GM21360 (cell line): ENCODE measurements at regions not wholly inside any gene's neighbourhood (a gene's known extent, or its start where the extent isn't known, plus 50 kb on each side); places are given as distances from the start of the nearest gene placed in this dataset.
"Not testable (repeated sequence)": the region's sequence is repeated elsewhere in the genome, so short reads cannot be mapped to it uniquely, and the experiment has no call there.

Experiments
- ATAC-seq: cut with Tn5 transposase; IDR thresholded peaks from one replicate; pipeline ENCODE4 v1.9.1; 2021; ENCODE audit warnings: mild to moderate bottlenecking, moderate library complexity; ENCODE audit not compliant: unreplicated experiment

DNA sequence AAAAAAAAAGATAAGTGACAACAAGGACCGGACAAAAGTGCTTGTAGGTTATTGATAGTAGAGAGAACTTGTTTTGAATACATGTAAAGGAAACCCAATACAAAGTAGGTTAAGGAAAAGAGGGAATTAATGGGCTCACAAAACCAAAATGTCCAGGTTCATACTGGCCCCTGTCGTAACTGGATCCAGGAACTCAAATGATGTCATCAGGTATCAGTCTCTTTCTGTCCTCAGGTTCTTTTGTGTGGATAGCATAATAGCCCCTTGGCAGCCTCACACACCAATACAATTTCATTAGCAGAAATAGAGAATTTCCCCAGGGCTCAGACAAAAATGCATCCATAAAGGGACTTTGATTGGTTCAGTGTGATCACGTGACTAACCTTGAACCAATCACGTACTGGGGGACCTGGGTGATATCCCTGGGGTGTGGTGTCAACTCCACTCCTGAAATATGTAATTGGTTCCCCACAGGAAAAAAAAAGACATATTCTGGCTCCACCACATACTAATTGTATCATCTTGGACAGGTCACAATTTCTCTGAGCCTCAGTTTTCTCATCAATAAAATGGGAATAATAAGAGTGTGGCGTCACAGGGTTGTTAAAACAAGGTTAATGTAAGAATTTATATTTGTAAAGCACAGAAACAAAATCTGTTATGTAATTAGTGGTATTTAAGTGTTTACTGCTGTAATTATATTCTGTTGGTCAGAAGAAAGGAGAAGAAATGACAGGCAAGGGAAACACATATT, 174.8 kb downstream of the PDGFRA start:
- ATAC-seq = no peak

DNA sequence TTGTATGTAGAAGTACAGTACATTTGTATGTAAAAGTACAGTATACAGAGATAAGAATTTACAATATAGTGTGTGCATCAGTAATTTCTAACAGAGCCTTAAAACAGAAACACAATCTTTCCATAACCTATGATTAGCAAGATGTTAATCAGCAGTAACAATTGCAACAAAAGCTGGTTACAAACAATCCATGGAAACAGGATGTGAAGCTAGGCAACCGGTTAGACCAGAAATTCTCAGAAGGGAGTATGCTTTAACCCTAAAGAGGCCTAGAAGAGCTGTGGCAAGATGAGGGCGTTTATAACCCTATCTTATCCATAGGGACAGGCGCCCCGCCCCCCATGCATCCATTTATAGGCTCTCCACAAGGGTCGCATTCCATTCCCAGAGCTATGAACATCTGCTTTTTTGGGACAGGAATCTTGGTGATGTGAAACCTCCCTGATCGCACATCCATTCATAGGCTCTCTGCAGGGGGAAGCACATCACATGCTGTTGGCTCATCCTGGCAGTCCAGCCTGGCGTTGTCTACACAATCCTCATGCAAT, 180.3 kb downstream of the PDGFRA start:
- not testable (repeated sequence) for ATAC-seq

DNA sequence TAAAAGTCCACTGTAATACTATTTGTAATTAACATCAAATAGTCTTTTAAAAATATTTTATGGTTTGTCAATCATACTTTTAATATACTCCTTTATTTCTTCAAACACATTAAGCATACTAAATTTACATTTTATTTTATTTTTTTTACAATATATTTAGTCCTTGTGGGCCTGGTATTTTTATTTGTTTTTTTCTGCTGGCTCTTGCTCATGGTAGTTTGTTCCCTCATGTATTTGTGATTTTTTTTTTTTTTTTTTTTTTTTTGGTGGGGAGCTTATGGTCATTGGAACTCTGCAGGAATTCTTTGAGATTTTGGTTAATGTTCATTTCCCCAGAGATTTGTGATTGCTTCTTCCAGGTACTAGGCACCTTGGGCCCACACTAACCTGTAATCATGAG, 185.5 kb downstream of the PDGFRA start:
- no peak for ATAC-seq

DNA sequence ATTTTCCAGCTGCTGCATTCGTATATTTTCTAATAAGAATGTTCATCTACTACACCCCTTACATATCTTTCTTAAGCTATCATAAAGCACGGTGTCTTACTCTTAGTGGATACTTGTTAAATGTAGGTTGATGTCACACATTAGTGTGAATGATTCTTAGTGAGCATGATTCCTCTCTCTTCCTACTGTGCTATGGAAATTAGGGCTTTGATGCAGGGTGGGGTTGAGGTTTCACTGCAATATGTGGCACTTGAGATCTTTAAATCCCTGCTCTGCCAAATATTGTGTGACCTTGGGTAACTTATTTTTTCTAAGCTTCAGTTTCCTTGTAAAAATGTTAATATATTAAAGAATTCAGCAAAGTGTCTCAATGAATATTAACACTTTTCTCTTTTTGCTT, 188.4 kb downstream of the PDGFRA start:
- no peak for ATAC-seq

- ATAC-seq = no peak
These were observed 189.4 kb downstream of the PDGFRA start for GRCh38 chr4:54418468-54418867.

DNA sequence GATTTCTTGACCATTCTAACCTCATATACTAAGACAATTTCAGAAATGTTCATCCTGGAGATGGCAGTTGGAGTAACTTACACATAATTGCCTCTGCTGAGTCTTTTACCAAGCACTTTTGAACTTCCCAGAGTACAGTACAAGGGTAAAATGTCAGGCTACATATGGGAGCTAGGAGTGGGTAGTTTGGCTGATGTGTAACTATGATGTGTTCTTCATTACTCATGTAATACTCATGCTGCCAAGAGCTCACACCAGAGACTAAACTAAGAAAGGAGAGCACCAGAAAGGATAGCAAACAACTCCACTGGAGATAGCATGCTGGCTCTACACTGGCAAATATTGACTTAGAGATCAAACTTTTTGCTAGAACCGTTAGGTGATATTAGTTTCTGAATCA, 194.0 kb downstream of the PDGFRA start:
- ATAC-seq = no peak

GRCh38 chr4:54427826-54428225, 198.7 kb downstream of the PDGFRA start:
- no peak for ATAC-seq

GRCh38 chr4:54428940-54429339, 199.8 kb downstream of the PDGFRA start:
- no peak for ATAC-seq

DNA sequence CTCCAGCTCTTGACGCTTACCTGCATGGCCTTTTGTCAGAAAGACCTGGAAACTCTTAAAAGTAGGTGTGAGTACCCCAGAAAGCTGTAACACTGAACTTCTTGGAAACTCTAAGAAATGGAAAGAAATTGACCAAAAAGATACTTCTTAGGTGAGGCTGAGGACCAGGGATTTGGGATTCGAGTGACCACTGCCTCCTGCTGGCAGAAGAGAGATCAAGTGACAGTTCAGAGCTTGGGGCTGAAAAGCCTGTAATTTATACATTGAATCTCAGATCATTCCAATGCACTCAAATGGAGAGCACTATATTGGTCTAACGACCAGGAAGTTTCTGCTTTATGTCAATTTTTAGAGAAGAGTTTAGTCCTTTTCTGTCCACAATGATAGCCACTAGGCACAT, 204.6 kb downstream of the PDGFRA start:
- ATAC-seq = no peak

DNA sequence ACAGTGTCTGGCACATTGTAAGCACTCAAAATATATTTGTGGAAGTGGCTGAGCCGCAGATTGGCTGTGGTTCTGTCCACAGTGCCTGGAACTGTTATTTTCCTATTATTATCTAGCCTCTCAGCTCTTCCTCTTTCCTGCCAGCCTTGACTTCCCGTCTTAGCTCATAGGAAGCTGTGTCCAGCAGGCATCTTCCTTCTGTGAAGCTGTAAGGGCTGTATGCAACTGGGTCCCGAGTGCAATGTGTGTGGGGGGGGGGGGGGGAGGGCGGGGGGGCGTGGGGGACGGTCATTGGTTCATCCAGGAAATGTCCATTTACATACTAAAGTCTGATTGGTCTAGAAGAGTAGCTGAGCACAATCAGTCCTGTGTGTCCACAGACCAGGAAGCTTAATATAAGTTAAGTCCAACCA, 210.7 kb downstream of the PDGFRA start:
- no peak for ATAC-seq

DNA sequence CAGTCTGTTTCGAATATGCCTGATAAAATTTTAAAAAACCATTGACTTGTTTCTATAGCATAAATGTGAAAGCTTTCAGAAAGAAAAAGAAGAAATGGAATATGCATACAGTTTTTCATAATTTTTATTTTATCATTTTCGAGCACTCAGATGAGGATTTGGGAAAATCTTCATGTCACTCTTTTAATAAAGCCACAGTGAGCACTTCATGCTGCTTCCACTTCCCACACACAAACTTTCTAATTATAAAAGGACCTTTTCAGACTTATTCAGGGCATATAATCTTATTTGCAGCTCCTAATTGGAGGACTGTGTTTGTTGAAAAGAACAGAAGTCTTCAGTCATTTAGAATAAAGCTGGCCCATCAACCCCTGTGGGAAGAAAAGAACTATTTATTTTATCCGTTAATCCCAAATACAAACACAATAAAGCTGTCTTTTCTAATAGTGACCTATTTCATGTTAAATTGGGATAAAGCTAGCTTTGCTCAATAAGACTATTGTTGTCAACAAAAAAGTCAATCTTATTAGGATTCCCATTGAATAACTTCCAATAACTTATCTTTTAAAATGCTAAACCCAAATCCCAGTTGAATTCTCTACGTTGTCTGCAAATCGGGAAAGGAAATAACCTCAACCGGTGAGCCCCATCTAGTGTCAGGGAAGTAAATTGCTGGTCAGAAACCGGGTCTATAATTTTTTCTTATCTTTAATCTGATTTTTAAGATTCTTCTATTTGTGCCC, 211.5 kb downstream of the PDGFRA start:
- ATAC-seq = no peak

DNA sequence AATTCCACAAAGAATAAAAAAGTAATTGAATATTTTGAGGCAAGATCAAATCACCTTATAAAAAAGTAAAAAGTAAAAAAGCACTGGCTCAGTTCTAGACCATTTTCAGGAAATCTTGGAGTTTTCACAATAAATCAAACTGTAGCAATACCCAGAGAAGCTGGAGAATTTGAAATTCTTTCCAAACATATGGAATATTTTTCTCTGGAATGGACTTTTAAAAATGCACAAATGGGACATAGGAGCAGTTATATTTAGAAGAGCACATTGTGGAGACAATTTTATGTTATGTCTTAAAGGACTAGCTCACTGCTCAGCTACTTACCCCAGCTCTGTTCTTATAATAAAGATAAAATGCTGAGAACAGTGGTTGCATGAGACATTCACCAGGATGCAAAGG, 211.9 kb upstream of the KIT start:
- no peak for ATAC-seq

GRCh38 chr4:54446581-54446980, 211.2 kb upstream of the KIT start:
- no peak for ATAC-seq

DNA sequence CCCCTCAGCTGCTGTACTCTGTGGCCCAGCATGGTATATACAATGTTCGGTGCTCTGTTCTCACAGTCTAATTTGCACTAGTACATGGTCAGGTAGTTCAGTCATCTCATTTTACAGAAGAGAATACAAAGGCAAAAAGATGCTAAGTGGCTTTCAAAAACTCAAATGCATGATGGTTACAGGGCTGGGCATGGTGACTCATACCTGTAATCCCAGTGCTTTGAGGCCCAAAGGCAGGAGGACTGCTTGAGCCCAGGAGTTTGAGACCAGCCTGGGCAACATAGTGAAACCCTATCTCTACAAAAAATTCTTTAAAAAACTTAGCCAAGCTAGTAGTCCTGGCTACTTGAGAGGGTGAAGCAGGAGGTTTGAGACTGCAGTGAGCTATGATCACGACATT, 210.5 kb upstream of the KIT start:
- ATAC-seq = no peak

GRCh38 chr4:54449999-54450398, 207.8 kb upstream of the KIT start:
- no peak for ATAC-seq

DNA sequence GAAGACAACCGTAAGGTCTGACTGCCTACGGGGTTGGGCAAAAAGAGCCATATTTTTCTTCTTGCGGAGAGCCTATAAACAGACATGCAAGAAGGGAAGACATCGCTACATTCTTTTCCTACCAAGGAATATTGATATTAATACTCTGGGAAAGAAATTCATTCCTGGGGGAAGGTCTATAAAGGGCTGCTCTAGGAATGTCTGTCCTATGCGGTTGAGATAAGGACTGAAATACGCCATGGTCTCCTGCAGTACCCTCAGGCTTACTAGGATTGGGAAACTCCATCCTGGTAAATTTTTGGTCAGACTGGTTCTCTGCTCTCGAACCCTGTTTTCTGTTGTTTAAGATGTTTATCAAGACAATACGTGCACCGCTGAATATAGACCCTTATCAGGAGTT, 190.8 kb upstream of the KIT start:
- ATAC-seq = not testable (repeated sequence)

- ATAC-seq = no peak
These were observed 184.6 kb upstream of the KIT start for GRCh38 chr4:54473077-54473545.

DNA sequence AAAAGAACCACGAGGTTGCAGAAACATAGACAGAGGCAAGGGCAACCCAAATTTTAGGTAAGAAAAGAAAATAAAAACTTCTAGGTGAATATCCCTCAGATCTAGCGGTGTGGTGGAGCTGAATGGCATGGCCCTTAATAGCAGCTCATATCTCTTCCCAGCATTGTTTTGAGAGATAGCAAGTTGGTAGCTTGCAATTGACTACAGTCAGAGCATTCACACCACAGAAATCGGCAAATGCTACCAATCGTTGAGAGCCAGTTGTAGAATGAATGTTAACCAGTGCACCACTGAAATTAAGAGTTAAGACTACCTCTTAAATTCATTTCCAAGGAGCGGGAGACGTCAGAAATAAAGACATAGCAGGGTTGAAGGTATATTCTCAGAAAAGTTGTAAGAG, 184.0 kb upstream of the KIT start:
- no peak for ATAC-seq

- no peak for ATAC-seq
These were observed 182.2 kb upstream of the KIT start for GRCh38 chr4:54475546-54475945.

- no peak for ATAC-seq
These were observed 175.1 kb upstream of the KIT start for GRCh38 chr4:54482529-54483200.

GRCh38 chr4:54484383-54484782, 173.4 kb upstream of the KIT start:
- no peak for ATAC-seq

DNA sequence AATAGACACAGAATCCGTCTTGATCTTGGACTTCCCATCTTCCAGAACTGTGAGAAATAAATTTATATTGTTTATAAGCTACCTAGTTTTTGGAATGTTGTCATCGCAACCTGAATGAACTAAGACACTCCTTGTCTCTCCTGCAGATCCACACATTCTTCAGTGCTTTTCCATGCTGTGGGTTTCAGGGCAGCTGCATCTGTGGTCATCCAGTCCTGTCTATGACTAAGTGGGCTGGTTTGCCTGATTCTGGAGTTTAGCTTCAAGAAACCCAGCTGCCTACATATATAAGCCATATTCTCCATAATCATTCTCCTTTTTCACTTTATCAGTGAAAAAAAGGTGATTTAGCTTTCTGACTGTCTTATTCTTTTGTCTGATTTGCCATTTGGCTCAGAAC, 170.3 kb upstream of the KIT start:
- ATAC-seq = no peak
